ENCODE measurements at regions not wholly inside any gene's neighbourhood (a gene's known extent, or its start where the extent isn't known, plus 50 kb on each side); places are given as distances from the start of the nearest gene placed in this dataset.

DNA sequence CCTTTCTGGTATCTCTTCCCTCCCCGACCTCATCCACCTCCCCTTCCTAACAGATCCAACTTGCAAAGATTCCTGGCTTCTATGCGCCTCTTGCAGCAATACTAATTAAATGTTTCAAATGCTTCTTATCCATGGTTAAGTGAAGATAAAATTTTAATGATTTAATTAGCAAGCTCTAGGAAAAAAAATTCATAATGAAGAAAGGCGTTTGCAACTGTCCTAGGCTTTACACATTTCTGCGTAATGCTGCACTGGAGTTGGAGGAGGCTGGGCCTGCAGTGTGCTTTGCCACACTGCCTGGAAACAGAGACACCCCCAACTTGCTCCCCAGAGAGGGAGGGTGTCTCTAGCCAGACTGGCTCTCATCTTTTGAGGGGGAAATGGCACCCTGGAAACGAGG lies 123.9 kb upstream of the CARD11 start:
- no peak overlapping the region for H3K4me3 ChIP-seq (ENCODE audit: severe bottlenecking)
- no peak overlapping the region for H3K27ac ChIP-seq (ENCODE audit: poor library complexity, severe bottlenecking)
- TF ChIP-seq, protein P1, sequence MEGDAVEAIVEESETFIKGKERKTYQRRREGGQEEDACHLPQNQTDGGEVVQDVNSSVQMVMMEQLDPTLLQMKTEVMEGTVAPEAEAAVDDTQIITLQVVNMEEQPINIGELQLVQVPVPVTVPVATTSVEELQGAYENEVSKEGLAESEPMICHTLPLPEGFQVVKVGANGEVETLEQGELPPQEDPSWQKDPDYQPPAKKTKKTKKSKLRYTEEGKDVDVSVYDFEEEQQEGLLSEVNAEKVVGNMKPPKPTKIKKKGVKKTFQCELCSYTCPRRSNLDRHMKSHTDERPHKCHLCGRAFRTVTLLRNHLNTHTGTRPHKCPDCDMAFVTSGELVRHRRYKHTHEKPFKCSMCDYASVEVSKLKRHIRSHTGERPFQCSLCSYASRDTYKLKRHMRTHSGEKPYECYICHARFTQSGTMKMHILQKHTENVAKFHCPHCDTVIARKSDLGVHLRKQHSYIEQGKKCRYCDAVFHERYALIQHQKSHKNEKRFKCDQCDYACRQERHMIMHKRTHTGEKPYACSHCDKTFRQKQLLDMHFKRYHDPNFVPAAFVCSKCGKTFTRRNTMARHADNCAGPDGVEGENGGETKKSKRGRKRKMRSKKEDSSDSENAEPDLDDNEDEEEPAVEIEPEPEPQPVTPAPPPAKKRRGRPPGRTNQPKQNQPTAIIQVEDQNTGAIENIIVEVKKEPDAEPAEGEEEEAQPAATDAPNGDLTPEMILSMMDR (IDR thresholded peaks at IDR 0.05; ENCODE audit: poor library complexity, severe bottlenecking), result no peak
- H3K9me3 ChIP-seq (ENCODE audit: severe bottlenecking), result no peaks in the 10 kb centered on the region
- ATAC-seq (ENCODE audit: low read depth), result no peak
- no peaks in the 10 kb centered on the region for H3K4me1 ChIP-seq (ENCODE audit: insufficient read depth, poor library complexity, severe bottlenecking)
- DNase-seq (ENCODE audit: low spot score), result no peak
- no peaks in the 10 kb centered on the region for H3K27me3 ChIP-seq (ENCODE audit: insufficient read depth, poor library complexity, severe bottlenecking)
- no peaks in the 10 kb centered on the region for H3K36me3 ChIP-seq (ENCODE audit: low read depth)

DNA sequence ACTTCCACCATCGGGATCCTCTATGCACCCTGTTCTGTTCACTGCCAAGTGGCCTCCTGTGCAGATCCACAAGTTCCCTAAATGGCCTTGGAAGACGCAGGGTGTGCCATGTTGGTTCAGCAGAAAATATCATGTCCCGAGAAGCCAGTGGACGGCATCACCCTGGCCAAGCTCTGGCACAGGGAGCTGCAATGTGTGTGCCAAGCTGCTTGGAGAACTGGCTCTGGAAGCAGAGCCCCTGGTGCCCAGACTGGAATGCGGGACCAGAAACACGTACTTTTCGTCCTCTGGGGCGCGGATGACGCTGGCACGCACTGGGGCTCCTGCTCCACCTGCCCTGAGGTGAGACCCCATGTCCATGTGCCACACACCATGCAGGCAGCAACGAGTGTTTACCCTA lies 124.7 kb upstream of the CARD11 start:
- Histone ChIP-seq H3K27me3 (ENCODE audit: insufficient read depth, poor library complexity, severe bottlenecking) (no peaks in the 10 kb centered on the region), H3K4me1 (ENCODE audit: insufficient read depth, poor library complexity, severe bottlenecking) (no peaks in the 10 kb centered on the region), H3K36me3 (ENCODE audit: low read depth) (no peaks in the 10 kb centered on the region), H3K27ac (ENCODE audit: poor library complexity, severe bottlenecking) (no peak overlapping the region), H3K9me3 (ENCODE audit: severe bottlenecking) (no peaks in the 10 kb centered on the region), H3K4me3 (ENCODE audit: severe bottlenecking) (no peak overlapping the region)
- no peak for DNase-seq (ENCODE audit: low spot score)
- TF ChIP-seq, protein P1 (IDR thresholded peaks at IDR 0.05; ENCODE audit: poor library complexity, severe bottlenecking), result no peak
- no peak for ATAC-seq (ENCODE audit: low read depth)

DNA sequence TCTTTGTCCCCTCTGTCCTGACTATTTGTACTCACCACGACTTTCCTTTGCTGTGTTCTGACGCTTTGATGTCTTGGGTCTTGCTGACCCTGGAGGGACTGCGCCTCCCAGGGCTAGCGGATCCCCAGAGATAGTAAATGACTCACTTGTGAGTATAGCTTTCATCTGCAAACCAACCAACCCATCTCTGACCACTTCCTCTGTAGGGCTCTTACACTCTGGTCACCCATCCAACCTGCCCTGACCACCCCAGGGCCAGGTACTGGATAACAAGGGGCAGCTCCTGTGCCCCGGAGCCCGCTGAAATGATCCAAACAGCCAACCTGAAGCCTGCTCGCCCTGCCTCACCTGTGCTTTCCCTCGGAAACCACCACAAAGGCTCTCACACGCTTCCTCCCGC lies 125.2 kb upstream of the CARD11 start:
- no peak for DNase-seq (ENCODE audit: low spot score)
- Histone ChIP-seq H3K4me3 (ENCODE audit: severe bottlenecking) (no peak overlapping the region), H3K4me1 (ENCODE audit: insufficient read depth, poor library complexity, severe bottlenecking) (no peaks in the 10 kb centered on the region), H3K27ac (ENCODE audit: poor library complexity, severe bottlenecking) (no peak overlapping the region), H3K9me3 (ENCODE audit: severe bottlenecking) (no peaks in the 10 kb centered on the region), H3K36me3 (ENCODE audit: low read depth) (no peaks in the 10 kb centered on the region), H3K27me3 (ENCODE audit: insufficient read depth, poor library complexity, severe bottlenecking) (no peaks in the 10 kb centered on the region)
- TF ChIP-seq, protein P1 (IDR thresholded peaks at IDR 0.05; ENCODE audit: poor library complexity, severe bottlenecking), result no peak
- no peak for ATAC-seq (ENCODE audit: low read depth)

DNA sequence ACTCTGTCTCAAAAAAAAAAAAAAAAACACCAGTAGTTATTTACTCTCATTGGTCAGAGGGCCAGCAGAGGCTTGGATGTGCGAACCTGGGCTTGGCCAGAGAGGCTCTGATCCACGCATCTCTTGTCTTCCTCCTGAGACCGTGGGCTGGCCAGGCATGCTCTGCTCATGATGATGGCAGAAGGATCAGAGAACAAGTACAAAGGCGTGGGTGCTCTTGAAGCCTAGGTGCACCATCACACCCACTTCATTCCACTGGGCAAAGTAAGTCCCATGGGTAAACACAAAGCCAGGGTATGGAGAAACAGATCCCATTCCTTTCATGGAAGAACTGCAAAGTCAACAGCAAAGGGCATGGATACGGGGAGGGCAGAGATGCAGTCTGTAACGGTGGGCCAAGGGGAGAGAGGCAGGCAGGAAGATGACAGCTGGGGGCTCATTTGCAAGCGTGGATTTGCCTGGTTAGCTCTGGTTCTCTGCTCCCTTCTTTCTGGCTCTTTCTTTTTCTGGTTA lies 128.2 kb upstream of the SDK1 start:
- TF ChIP-seq, protein P1 (IDR thresholded peaks at IDR 0.05; ENCODE audit: poor library complexity, severe bottlenecking), result no peak
- H3K9me3 ChIP-seq (ENCODE audit: severe bottlenecking), result no peaks in the 10 kb centered on the region
- H3K27ac ChIP-seq (ENCODE audit: poor library complexity, severe bottlenecking), result no peak overlapping the region
- H3K4me3 ChIP-seq (ENCODE audit: severe bottlenecking), result no peak overlapping the region
- no peaks in the 10 kb centered on the region for H3K4me1 ChIP-seq (ENCODE audit: insufficient read depth, poor library complexity, severe bottlenecking)
- H3K36me3 ChIP-seq (ENCODE audit: low read depth), result no peaks in the 10 kb centered on the region
- no peaks in the 10 kb centered on the region for H3K27me3 ChIP-seq (ENCODE audit: insufficient read depth, poor library complexity, severe bottlenecking)
- DNase-seq (ENCODE audit: low spot score), result no peak
- no peak for ATAC-seq (ENCODE audit: low read depth)

DNA sequence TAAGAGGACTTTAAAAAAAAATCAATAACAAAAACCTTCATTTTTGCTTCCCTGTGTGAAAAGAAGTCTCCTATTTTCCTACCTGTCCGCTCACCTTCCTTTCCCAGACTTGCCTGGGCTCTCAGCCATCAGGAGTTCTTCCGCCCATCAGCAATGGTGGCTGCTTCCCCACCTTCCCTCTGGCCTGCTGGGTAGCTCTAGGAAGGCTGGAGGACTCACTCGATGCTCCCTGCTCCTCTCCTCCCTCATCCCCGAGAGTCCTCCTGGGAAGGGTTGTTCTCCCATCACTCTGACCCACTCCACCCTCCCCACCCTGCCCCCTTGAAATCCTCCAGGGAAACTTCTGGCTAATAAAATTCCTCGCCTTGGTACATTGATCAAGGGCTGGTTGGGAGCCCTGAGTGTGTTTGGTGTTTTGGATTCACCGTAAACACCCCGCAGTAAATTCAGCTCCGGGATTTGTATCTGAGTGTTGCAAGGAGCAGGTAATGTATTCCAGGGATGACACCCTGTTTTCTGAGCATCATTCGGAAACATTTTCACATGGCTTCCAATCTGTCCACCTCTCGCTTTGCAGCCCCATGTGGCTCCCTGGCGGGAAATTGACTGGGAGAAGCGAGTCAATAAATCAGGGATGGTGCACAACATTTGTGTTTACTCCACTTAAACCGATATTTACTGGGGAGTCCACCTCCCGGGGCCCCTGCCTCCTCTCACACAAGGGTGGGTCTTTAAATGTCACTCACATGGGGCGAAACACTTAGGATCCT lies 126.4 kb upstream of the SDK1 start:
- ATAC-seq (ENCODE audit: low read depth), result no peak
- H3K36me3 ChIP-seq (ENCODE audit: low read depth), result no peaks in the 10 kb centered on the region
- H3K27ac ChIP-seq (ENCODE audit: poor library complexity, severe bottlenecking), result no peak overlapping the region
- no peaks in the 10 kb centered on the region for H3K4me1 ChIP-seq (ENCODE audit: insufficient read depth, poor library complexity, severe bottlenecking)
- H3K4me3 ChIP-seq (ENCODE audit: severe bottlenecking), result no peak overlapping the region
- no peak for DNase-seq (ENCODE audit: low spot score)
- TF ChIP-seq, protein P1 (IDR thresholded peaks at IDR 0.05; ENCODE audit: poor library complexity, severe bottlenecking), result no peak
- H3K9me3 ChIP-seq (ENCODE audit: severe bottlenecking), result no peaks in the 10 kb centered on the region
- no peaks in the 10 kb centered on the region for H3K27me3 ChIP-seq (ENCODE audit: insufficient read depth, poor library complexity, severe bottlenecking)
